ENCODE measurements at regions not wholly inside any gene's neighbourhood (a gene's known extent, or its start where the extent isn't known, plus 50 kb on each side); places are given as distances from the start of the nearest gene placed in this dataset.
"Not testable (repeated sequence)": the region's sequence is repeated elsewhere in the genome, so short reads cannot be mapped to it uniquely, and the experiment has no call there.

GRCh38 chr20:60097285-60097684, 139.1 kb downstream of the CDH26 start:
- no peak for DNase-seq (ENCODE audit: low spot score)

- DNase-seq (ENCODE audit: low spot score), result no peak
Observed at GRCh38 chr20:60100780-60101179, 142.6 kb downstream of the CDH26 start.

GRCh38 chr20:60101201-60101890, 143.1 kb downstream of the CDH26 start:
- no peak for DNase-seq (ENCODE audit: low spot score)

GRCh38 chr20:60101891-60102281, 143.7 kb downstream of the CDH26 start:
- no peak for DNase-seq (ENCODE audit: low spot score)

- no peak for DNase-seq (ENCODE audit: low spot score)
Observed at GRCh38 chr20:60102665-60103210, 144.5 kb downstream of the CDH26 start.

GRCh38 chr20:60104993-60105803, 147.0 kb downstream of the CDH26 start:
- DNase-seq (ENCODE audit: low spot score), result no peak

GRCh38 chr20:60106186-60106585, 148.0 kb downstream of the CDH26 start:
- DNase-seq (ENCODE audit: low spot score), result not testable (repeated sequence)

- no peak for DNase-seq (ENCODE audit: low spot score)
Observed at GRCh38 chr20:60107621-60108390, 149.6 kb downstream of the CDH26 start.

- DNase-seq (ENCODE audit: low spot score), result no peak
Observed at GRCh38 chr20:60108397-60108796, 150.2 kb downstream of the CDH26 start.

- DNase-seq (ENCODE audit: low spot score), result no peak
Observed at GRCh38 chr20:60113024-60113724, 155.0 kb downstream of the CDH26 start.

- DNase-seq (ENCODE audit: low spot score), result no peak
Observed at GRCh38 chr20:60113771-60114170, 155.5 kb downstream of the CDH26 start.

- no peak for DNase-seq (ENCODE audit: low spot score)
Observed at GRCh38 chr20:60115451-60115850, 157.2 kb downstream of the CDH26 start.

- DNase-seq (ENCODE audit: low spot score), result no peak
Observed at GRCh38 chr20:60116128-60116909, 158.1 kb downstream of the CDH26 start.

GRCh38 chr20:60117065-60117464, 158.8 kb downstream of the CDH26 start:
- no peak for DNase-seq (ENCODE audit: low spot score)

- no peak for DNase-seq (ENCODE audit: low spot score)
Observed at GRCh38 chr20:60121903-60122302, 163.7 kb downstream of the CDH26 start.

- DNase-seq (ENCODE audit: low spot score), result no peak
Observed at GRCh38 chr20:60122671-60123070, 164.4 kb downstream of the CDH26 start.

GRCh38 chr20:60123096-60123495, 164.9 kb downstream of the CDH26 start:
- no peak for DNase-seq (ENCODE audit: low spot score)

- no peak for DNase-seq (ENCODE audit: low spot score)
Observed at GRCh38 chr20:60123652-60124051, 165.4 kb downstream of the CDH26 start.

GRCh38 chr20:60124776-60125381, 166.7 kb downstream of the CDH26 start:
- DNase-seq (ENCODE audit: low spot score), result no peak

GRCh38 chr20:60125513-60125912, 167.3 kb downstream of the CDH26 start:
- DNase-seq (ENCODE audit: low spot score), result no peak

- no peak for DNase-seq (ENCODE audit: low spot score)
Observed at GRCh38 chr20:60126975-60127374, 168.8 kb downstream of the CDH26 start.
